ENCODE measurements at regions not wholly inside any gene's neighbourhood (a gene's known extent, or its start where the extent isn't known, plus 50 kb on each side); places are given as distances from the start of the nearest gene placed in this dataset.

GRCh38 chr4:136009258-136009832, 1522.9 kb downstream of the PCDH18 start:
- no peak for TF ChIP-seq CTCF (IDR thresholded peaks at IDR 0.05)
- H3K27me3 ChIP-seq = no peaks in the 10 kb centered on the region
- no peaks in the 10 kb centered on the region for H3K4me1 ChIP-seq
- intact Hi-C loops (cut with DNase I) = no loop called here
- no peaks in the 10 kb centered on the region for H3K9me3 ChIP-seq
- FAIRE-seq (no peak), ATAC-seq (no peak), DNase-seq (no peak)
- 77 to 85% methylated on average over 6 of the region's 6 CpGs for WGBS, 2 donors
- no peak overlapping the region for H3K4me3 ChIP-seq
- H3K36me3 ChIP-seq = no peaks in the 10 kb centered on the region
- no peak overlapping the region for H3K27ac ChIP-seq

- Histone ChIP-seq H3K27ac (no peak overlapping the region), H3K27me3 (no peaks in the 10 kb centered on the region), H3K4me3 (no peak overlapping the region), H3K9me3 (no peaks in the 10 kb centered on the region), H3K36me3 (no peaks in the 10 kb centered on the region), H3K4me1 (no peaks in the 10 kb centered on the region)
- FAIRE-seq (no peak), DNase-seq (peak in 1 of 6 donors; percentile 26), ATAC-seq (no peak)
- WGBS, 2 donors = 58 to 75% methylated on average over 4 of the region's 4 CpGs
- no peak for TF ChIP-seq CTCF (IDR thresholded peaks at IDR 0.05)
- intact Hi-C loops (cut with DNase I) = no loop called here
These were observed 1524.3 kb downstream of the PCDH18 start for GRCh38 chr4:136007991-136008390.

DNA sequence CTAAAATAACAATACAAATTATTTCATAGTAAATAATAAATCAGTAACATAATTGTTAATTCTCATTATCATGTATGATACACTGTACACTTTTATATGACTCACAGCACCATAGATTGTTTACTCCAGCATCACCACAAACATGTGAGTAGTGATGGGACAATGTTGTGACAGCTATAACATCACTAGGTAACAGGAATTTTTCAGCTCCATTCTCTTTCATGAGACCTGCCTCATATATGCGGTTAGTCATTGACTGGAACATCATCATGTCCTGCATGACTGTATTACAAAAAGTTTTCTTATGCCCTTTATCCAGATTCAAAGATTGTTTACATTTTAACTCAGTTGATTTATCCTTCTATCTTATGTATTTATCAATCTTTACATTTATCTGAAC, 1530.0 kb downstream of the PCDH18 start:
- ATAC-seq (no peak), DNase-seq (no peak), FAIRE-seq (no peak)
- no peaks in the 10 kb centered on the region for H3K36me3 ChIP-seq
- intact Hi-C loops (cut with DNase I) = no loop called here
- WGBS, 2 donors = 89 to 98% methylated on average over 1 of the region's 1 CpG
- no peaks in the 10 kb centered on the region for H3K4me1 ChIP-seq
- no peaks in the 10 kb centered on the region for H3K27me3 ChIP-seq
- TF ChIP-seq CTCF (IDR thresholded peaks at IDR 0.05) = no peak
- no peak overlapping the region for H3K4me3 ChIP-seq
- H3K9me3 ChIP-seq = no peaks in the 10 kb centered on the region
- H3K27ac ChIP-seq = no peak overlapping the region

GRCh38 chr4:136001791-136002190, 1530.5 kb downstream of the PCDH18 start:
- 64 to 79% methylated on average over 2 of the region's 2 CpGs for WGBS, 2 donors
- Histone ChIP-seq H3K4me3 (no peak overlapping the region), H3K27me3 (no peaks in the 10 kb centered on the region), H3K27ac (no peak overlapping the region), H3K9me3 (no peaks in the 10 kb centered on the region), H3K4me1 (no peaks in the 10 kb centered on the region), H3K36me3 (no peaks in the 10 kb centered on the region)
- TF ChIP-seq CTCF (IDR thresholded peaks at IDR 0.05) = no peak
- intact Hi-C loops (cut with DNase I) = no loop called here
- no peak for DNase-seq
- FAIRE-seq = no peak
- no peak for ATAC-seq

DNA sequence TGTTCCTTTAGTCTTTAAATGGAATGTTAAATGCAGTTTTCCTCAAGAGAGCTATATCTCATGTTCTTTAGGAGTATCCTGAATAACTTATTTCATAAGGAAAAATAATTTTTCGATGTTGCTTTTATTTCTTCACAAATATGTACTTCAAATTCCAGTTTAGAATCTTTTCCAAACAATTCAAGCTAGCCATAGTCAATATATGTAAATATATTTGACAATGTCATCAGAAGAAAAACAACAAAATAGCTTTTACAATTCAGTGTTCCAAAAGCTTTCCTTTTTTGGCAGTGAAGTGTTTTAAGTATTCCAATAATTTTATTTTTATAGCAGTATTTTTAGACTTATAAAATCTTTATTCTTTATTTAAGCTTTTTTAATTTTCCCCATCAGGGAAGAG, 1532.0 kb downstream of the PCDH18 start:
- TF ChIP-seq CTCF (IDR thresholded peaks at IDR 0.05) = no peak
- 31 to 41% methylated on average over 1 of the region's 1 CpG for WGBS, 2 donors
- FAIRE-seq = no peak
- no peak for ATAC-seq
- Histone ChIP-seq H3K27ac (no peak overlapping the region), H3K27me3 (no peaks in the 10 kb centered on the region), H3K4me3 (no peak overlapping the region), H3K9me3 (no peaks in the 10 kb centered on the region), H3K4me1 (no peaks in the 10 kb centered on the region), H3K36me3 (no peaks in the 10 kb centered on the region)
- intact Hi-C loops (cut with DNase I) = no loop called here
- no peak for DNase-seq
